Kidney epithelial cell (primary cell): ENCODE measurements at regions not wholly inside any gene's neighbourhood (a gene's known extent, or its start where the extent isn't known, plus 50 kb on each side); places are given as distances from the start of the nearest gene placed in this dataset.

Source experiments
- DNase-seq: peaks from one replicate; pipeline ENCODE4 v3.0.0-alpha.2; 2010; ENCODE audit warnings: low read depth
- H3K27me3 ChIP-seq: 2 replicates; pipeline ENCODE4 v1.6.0; 2011; ENCODE audit warnings: low read length; ENCODE audit not compliant: control insufficient read depth, insufficient read depth
- H3K36me3 ChIP-seq: 2 replicates; pipeline ENCODE4 v1.5.1; 2011; ENCODE audit warnings: low read length; ENCODE audit not compliant: control insufficient read depth, insufficient read depth
- H3K4me3 ChIP-seq: 2 replicates; pipeline ENCODE4 v1.5.1; 2011; ENCODE audit warnings: low read depth, mild to moderate bottlenecking, control low read depth, low read length
- CTCF ChIP-seq: IDR thresholded peaks from 2 replicates; pipeline ENCODE4 v1.5.1; 2011; ENCODE audit warnings: mild to moderate bottlenecking, moderate library complexity, low read length, control low read depth, inconsistent platforms; ENCODE audit not compliant: insufficient read depth, poor library complexity, severe bottlenecking

- Histone ChIP-seq H3K4me3 (no peak overlapping the region), H3K36me3 (no peaks in the 10 kb centered on the region), H3K27me3 (no peaks in the 10 kb centered on the region)
- TF ChIP-seq CTCF: no peak
- no peak for DNase-seq
These were observed 504.4 kb upstream of the EEF2KMT start for GRCh38 chr16:5601957-5602356.

DNA sequence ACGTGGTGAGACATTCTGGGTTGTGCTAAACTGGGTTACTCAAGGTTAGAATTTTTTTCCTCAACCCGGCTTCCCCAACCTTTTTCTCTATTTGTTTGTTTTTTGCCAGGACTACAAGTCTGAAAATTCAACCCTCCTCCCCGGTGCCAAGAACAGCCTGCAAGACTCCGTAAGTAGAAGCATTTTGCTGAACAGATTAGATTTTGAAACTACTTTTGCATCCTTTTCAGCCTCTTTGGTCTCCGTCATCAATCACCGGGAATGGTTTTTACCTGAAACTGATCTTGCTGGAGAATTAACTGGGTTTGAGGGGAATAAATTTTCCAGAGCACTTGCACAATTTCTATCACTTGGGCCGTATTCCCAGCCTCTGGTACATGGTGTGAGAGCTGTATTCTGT is 501.2 kb upstream of the EEF2KMT start:
- no peaks in the 10 kb centered on the region for H3K27me3 ChIP-seq
- H3K4me3 ChIP-seq: no peak overlapping the region
- DNase-seq: no peak
- TF ChIP-seq CTCF: no peak
- H3K36me3 ChIP-seq: no peaks in the 10 kb centered on the region

GRCh38 chr16:5595849-5596248 is 498.3 kb upstream of the EEF2KMT start:
- no peak for TF ChIP-seq CTCF
- no peak for DNase-seq
- H3K36me3 ChIP-seq: no peaks in the 10 kb centered on the region
- no peaks in the 10 kb centered on the region for H3K27me3 ChIP-seq
- H3K4me3 ChIP-seq: no peak overlapping the region

GRCh38 chr16:5590416-5590815 is 492.8 kb upstream of the EEF2KMT start:
- H3K27me3 ChIP-seq: no peaks in the 10 kb centered on the region
- DNase-seq: no peak
- H3K36me3 ChIP-seq: no peaks in the 10 kb centered on the region
- no peak overlapping the region for H3K4me3 ChIP-seq
- TF ChIP-seq CTCF: no peak

- no peak for DNase-seq
- no peaks in the 10 kb centered on the region for H3K36me3 ChIP-seq
- no peak overlapping the region for H3K4me3 ChIP-seq
- TF ChIP-seq CTCF: no peak
- H3K27me3 ChIP-seq: no peaks in the 10 kb centered on the region
These were observed 492.3 kb upstream of the EEF2KMT start for GRCh38 chr16:5589812-5590373.

DNA sequence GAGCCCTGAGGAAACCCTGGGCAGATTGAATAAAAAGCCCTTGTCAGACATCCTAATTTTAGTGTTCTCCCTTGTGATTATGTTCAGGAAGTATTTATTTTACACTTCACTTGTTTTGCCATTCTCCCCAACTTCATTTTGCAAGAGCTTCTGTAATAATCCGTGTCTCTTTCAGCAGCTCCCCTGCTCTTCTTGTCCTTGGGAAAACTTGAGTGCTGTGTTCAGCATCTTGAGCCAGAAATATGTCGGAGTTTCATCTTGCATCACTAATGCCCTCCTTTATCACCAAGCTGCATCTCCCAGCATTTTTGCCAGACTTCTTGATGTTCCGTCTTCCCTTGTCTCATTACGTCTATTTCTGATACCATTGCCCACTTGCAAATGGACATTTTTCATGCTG is 486.5 kb upstream of the EEF2KMT start:
- no peaks in the 10 kb centered on the region for H3K27me3 ChIP-seq
- DNase-seq: no peak
- no peak for TF ChIP-seq CTCF
- H3K4me3 ChIP-seq: no peak overlapping the region
- H3K36me3 ChIP-seq: no peaks in the 10 kb centered on the region
